H54 (cell line): ENCODE measurements at regions not wholly inside any gene's neighbourhood (a gene's known extent, or its start where the extent isn't known, plus 50 kb on each side); places are given as distances from the start of the nearest gene placed in this dataset.
"Not testable (repeated sequence)": the region's sequence is repeated elsewhere in the genome, so short reads cannot be mapped to it uniquely, and the experiment has no call there.

ENCODE experiments used
- DNase-seq: peaks from one replicate; pipeline ENCODE4 v3.0.0; 2011; ENCODE audit warnings: low spot score, mixed read lengths; ENCODE audit not compliant: insufficient read length
- FAIRE-seq: peaks from 3 replicates; lab custom pipeline; 2011; peaks lifted over from hg19 to GRCh38; lab: Jason Lieb, UNC
- POLR2A ChIP-seq: IDR thresholded peaks from 2 replicates; pipeline ENCODE4 v1.6.1; 2011; ENCODE audit warnings: low read depth, mild to moderate bottlenecking, low read length

- no peak for FAIRE-seq
- DNase-seq = no peak
- TF ChIP-seq POLR2A = no peak
Measured at GRCh38 chr3:163561151-163561550, 1517.1 kb downstream of the SI start.

DNA sequence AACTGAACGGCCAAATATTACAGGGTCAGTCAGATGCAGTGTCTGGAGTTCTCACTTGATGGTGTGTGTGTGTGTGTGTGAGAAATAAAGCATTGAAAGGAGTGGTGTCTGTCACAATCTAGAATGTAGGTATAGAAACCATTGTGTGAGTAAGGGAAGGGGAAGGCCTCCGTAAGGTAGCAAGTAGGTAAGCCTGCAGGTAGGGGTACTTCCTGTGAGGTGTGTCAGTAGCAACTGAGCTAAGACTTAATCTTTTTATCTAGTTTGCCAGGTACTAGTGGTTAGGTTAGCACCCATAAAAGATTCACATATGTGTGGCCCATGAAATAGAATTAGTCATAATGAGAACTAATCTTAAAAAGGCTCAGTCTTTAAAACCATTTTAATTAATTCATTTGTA is 1517.8 kb downstream of the SI start:
- TF ChIP-seq POLR2A = no peak
- DNase-seq = no peak
- FAIRE-seq = no peak

DNA sequence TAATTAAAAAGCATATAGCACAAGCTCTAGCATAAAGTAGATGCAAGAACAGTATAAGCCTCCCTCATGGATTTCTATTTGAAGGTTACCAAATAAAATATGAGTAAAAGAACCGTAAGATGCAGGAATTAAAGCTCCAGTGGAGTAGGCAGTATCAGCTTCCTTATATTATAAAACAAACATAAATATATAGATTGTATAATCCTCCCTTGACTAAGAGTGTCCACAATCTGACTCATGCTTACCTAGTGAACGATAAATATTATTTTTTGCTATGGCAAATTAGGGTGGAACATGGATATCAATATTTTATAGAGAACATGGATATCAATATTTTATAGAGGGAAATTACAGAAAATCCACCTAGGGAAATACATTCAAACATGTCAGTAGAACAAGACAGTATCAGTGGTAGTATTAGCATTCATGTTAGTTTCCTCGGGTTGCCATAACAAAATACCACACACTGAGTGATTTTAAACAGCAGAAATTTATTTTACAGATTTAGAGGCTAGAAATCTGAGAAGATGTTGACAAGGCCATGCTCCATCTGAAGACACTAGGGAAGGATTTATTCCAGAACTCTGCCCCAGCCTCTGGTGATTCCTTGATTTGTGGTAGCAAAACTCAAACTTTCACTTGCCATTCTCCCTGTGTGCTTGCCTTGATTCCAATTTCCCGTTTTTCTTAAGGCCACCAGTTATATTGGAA is 1521.3 kb downstream of the SI start:
- FAIRE-seq = no peak
- no peak for DNase-seq
- no peak for TF ChIP-seq POLR2A

GRCh38 chr3:163555918-163556317 is 1522.4 kb downstream of the SI start:
- TF ChIP-seq POLR2A = no peak

GRCh38 chr3:163552659-163552966 is 1525.7 kb downstream of the SI start:
- FAIRE-seq (no peak), DNase-seq (no peak)
- no peak for TF ChIP-seq POLR2A

More at GRCh38 chr3:163555918-163556317, 1522.4 kb downstream of the SI start:
- DNase-seq (no peak), FAIRE-seq (no peak)

GRCh38 chr3:163551915-163552658 is 1526.2 kb downstream of the SI start:
- not testable (repeated sequence) for FAIRE-seq, DNase-seq

GRCh38 chr3:163548015-163548414 is 1530.3 kb downstream of the SI start:
- FAIRE-seq = no peak
- DNase-seq = no peak
- TF ChIP-seq POLR2A = no peak

GRCh38 chr3:163547014-163547685 is 1531.1 kb downstream of the SI start:
- TF ChIP-seq POLR2A = no peak
- no peak for FAIRE-seq

GRCh38 chr3:163543662-163544061 is 1534.6 kb downstream of the SI start:
- no peak for TF ChIP-seq POLR2A
- FAIRE-seq (no peak), DNase-seq (no peak)

More at GRCh38 chr3:163547014-163547685, 1531.1 kb downstream of the SI start:
- DNase-seq = no peak

- DNase-seq (no peak), FAIRE-seq (no peak)
- no peak for TF ChIP-seq POLR2A
Measured at GRCh38 chr3:163541629-163542028, 1536.7 kb downstream of the SI start.

DNA sequence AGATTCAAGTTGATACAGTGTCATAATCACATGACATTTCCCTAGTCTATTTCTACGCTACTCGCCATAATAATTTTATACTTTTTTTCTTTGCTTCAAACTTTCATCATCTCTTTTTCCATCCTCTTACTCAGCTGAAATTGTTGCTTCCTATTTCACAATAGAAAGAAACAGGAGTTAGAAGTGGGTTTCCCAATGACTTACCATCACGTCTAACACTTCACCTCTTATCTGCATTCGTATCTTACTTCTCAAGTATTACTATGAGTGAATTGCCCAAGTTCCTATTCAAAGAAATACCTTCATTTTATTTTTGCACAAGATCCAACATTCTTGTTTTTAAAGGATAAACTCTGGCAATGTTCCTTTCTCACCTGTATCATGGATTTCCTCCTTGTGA is 1539.9 kb downstream of the SI start:
- DNase-seq (no peak), FAIRE-seq (no peak)
- TF ChIP-seq POLR2A = no peak

- no peak for TF ChIP-seq POLR2A
- DNase-seq (no peak), FAIRE-seq (no peak)
Measured at GRCh38 chr3:163533381-163533780, 1544.9 kb downstream of the SI start.

GRCh38 chr3:163523375-163523774 is 1554.9 kb downstream of the SI start:
- TF ChIP-seq POLR2A = no peak

DNA sequence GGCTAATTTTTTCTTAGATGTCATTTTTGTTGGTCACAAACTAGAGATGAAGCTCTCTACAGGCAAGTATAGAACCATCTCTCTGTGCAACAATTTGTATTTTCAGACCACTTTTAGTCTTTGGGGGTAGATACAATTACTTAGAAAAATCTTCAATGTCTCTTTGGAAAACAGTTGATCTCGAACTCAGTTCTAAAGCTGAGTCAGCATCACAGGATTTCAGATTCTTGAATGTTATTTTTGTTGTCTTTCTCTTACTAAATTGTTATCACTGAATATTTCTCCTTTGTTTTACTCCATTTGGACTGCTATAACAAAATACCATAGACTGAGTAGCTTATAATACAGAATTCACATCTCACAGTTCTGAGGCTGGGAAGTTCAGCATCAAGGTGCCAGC is 1557.0 kb downstream of the SI start:
- DNase-seq (no peak), FAIRE-seq (no peak)
- TF ChIP-seq POLR2A = no peak

More at GRCh38 chr3:163523375-163523774, 1554.9 kb downstream of the SI start:
- no peak for DNase-seq
- FAIRE-seq = no peak

GRCh38 chr3:163518065-163518464 is 1560.2 kb downstream of the SI start:
- no peak for FAIRE-seq
- DNase-seq = no peak
- no peak for TF ChIP-seq POLR2A
